ENCODE measurements at regions not wholly inside any gene's neighbourhood (a gene's known extent, or its start where the extent isn't known, plus 50 kb on each side); places are given as distances from the start of the nearest gene placed in this dataset.

DNA sequence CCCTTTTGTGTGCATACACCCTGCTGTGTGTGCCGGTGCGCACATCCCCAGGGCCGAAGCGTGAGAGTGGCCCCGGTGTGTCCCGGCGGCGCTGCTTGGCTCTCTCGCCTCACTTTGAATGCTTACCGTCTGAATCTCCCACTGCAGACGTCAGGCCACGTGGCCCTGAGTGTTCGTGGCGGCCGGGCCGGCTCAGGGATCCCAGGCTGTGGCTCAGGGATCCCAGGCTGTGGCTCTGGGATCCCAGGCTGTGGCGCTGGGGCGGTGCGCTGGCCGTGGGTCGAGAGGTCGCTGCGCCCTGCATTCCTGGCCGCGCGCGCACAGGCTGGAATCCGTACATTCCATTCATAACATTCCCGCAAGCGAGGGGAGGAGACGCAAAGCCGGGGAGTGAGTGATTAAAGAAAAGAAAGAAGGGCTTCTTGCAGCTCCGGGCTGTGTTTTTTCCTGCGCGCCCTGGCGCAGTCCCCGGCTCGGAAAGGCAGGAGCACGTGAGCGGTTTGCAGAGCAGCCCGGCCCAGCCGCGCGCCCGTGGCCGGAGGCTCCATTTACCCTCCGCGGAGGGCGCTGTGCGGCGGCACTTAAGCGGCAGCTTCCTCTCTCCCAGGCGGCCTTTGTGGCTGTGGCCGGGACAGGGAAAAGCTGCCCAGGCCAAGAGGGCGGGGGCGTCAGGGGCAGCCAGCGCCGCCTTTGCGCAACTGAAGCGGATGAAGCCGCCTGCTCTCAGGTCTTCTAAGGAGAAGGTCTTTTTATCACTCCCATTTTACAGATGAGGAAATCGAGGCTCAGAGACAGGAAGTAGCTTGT lies 87.0 kb upstream of the ALDH1L1 start:
- DNase-seq (ENCODE audit: low read depth in 3 of 3, low spot score in 2 of 3) = peak; percentile 63 to 78 (median 70)

DNA sequence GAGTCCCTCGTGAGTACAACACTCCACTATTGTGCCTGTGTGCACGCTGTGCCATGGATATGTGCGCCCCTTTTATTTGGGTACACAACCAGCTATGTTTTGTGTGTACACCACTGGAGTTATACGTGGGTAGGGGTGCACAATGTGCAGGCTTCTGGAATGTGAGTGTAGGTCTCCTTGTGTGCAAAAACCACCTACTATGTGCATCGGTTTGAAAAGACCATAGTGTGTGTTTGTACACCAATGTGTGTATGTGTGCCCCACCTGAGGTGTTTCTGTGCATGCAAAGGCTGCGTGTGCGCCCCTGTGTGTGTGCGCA lies 86.4 kb upstream of the ALDH1L1 start:
- no peak for DNase-seq (ENCODE audit: low read depth in 3 of 3, low spot score in 2 of 3)

DNA sequence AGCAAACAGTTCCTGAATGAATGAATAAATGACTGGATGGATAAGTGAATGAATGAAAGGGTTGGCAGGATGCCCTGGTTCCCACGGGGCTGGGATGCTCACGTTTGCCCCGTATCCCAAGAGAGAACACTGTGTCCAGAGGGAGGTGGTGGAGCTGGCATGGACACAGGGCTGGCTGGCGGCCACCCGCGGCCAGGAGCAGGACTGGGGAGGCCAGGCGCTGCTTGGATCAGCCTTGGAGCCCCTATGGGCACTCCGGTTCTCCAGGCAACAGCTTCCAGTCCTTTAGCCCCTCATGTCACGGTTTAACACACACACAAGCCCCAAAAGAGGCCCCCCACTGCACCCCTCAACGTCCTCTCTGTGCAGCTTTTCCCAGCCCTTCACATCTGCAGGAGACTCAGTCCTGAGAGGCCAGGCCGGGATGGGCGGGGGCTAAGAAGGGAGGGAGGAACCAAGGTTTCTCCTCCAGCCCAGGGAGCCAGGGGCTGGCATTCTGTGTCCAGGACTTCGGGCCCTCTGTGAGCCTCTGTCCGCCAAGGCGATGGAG lies 86.0 kb upstream of the ALDH1L1 start:
- no peak for DNase-seq (ENCODE audit: low read depth in 3 of 3, low spot score in 2 of 3)

DNA sequence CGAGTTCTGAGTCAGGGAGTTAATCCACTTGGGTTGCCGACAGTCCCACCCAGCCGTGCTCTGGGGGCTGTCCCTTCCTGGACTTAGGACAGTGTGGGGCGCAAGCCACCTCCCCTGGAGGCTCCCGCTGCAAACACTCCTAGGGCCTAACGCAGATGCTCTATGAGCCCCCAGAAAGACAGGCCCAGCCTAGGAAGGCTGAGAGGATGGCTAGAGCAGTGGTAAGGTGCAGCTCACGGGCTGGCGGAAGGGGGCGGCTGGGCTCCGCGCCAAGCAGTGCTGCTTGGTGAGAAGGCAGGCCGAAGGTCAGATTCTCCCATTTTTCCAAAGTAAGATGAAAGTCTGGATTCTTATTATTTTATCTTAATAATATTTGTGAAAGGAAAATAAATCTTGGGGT lies 84.6 kb upstream of the ALDH1L1 start:
- no peak for DNase-seq (ENCODE audit: low read depth in 3 of 3, low spot score in 2 of 3)

DNA sequence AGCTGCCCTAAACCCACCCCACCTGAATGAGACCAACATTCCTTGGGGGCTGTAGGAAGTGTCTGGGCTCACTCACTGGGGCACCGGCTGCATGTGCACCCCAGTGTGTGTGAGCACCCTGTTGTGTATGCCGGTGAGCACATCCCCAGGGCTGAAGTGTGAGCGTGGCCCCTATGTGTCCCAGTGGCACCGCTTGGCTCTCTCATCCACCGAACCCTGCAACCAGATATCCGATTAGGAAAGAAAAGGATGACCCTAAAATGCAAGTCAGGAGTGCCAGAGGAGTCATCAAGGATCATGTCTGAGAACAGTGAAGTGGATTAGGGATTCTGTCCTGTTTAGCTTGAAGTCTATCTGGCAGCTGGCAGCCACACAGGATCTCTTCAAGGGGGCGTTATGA lies 84.0 kb upstream of the ALDH1L1 start:
- no peak for DNase-seq (ENCODE audit: low read depth in 3 of 3, low spot score in 2 of 3)

DNA sequence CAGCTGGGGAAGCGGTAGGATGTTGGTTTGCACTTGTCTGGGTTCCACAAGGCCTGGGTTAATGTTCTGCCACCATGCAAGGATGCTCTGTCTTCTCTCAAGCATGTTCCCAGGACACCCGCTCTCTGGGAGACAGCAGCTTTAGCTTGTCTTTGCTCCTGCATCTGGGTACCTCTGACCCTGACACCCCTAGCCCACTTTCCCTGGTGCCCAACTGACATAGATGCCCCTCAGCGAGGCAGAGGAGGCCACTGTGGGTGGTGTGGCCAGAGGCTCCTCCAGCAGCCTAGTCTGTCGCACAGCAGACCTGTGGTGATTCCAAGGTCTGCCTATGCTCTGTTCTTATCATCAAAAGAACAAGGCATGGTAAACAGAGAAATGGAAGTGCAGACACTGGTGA lies 83.6 kb upstream of the ALDH1L1 start:
- DNase-seq (ENCODE audit: low read depth in 3 of 3, low spot score in 2 of 3) = no peak

DNA sequence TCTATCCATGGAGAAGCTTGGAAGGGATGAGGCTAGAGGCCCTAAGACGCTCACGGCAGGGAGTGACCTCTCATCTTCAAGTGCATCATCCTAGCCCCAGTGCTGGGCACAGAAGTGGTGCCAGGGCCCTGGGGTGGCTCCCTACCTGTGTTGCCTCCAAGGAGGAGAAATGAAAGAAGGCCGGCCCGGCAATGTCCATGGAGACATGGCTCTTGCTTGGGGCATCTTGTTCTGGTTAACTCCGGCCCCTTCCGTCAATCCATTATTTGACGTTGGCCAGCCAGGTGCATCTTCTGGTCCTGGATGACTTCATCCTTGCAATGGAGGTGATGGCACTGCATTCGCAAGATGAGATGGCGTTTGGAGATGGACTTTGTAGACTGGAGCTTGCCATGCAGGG lies 83.2 kb upstream of the ALDH1L1 start:
- no peak for DNase-seq (ENCODE audit: low read depth in 3 of 3, low spot score in 2 of 3)

DNA sequence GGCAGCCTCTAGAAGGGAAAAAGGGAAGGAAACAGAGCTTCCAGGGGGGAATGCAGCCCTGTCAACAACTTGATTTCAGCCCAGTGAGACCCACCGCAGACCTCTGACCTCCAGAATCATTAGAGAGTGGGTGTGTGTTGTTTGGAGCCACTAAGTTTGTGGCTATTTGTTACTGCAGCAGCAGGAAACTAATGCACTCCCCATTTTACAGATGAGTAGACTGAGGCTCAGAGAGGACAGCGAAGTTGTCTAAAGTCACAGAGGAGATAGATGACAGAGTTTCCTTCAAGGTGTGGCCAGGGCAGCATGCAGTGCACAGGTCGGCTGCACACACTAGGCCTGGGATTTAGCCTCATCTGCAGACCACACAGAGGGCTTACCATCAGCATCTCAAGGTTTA lies 81.8 kb upstream of the ALDH1L1 start:
- no peak for DNase-seq (ENCODE audit: low read depth in 3 of 3, low spot score in 2 of 3)

DNA sequence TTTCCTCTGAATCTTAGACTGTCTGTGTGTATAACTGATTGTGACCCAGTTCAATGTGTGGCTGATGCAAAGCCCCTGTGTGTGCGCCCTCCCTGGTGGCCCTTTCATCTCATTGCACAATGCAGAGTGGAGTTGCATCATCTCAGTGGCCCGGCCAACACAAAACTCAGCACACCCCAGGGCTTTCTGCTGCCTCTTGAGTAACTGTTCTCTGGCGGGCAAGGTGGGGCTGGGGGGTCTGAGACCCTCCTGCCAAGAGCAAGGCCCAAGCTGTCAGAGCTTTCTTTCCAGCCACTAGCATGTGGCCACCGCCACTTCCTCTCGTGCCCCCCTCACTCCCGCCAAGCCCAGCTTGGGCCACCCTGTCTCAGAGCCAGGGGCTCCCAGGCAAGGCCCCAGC lies 80.7 kb upstream of the ALDH1L1 start:
- DNase-seq (ENCODE audit: low read depth in 3 of 3, low spot score in 2 of 3) = no peak

DNA sequence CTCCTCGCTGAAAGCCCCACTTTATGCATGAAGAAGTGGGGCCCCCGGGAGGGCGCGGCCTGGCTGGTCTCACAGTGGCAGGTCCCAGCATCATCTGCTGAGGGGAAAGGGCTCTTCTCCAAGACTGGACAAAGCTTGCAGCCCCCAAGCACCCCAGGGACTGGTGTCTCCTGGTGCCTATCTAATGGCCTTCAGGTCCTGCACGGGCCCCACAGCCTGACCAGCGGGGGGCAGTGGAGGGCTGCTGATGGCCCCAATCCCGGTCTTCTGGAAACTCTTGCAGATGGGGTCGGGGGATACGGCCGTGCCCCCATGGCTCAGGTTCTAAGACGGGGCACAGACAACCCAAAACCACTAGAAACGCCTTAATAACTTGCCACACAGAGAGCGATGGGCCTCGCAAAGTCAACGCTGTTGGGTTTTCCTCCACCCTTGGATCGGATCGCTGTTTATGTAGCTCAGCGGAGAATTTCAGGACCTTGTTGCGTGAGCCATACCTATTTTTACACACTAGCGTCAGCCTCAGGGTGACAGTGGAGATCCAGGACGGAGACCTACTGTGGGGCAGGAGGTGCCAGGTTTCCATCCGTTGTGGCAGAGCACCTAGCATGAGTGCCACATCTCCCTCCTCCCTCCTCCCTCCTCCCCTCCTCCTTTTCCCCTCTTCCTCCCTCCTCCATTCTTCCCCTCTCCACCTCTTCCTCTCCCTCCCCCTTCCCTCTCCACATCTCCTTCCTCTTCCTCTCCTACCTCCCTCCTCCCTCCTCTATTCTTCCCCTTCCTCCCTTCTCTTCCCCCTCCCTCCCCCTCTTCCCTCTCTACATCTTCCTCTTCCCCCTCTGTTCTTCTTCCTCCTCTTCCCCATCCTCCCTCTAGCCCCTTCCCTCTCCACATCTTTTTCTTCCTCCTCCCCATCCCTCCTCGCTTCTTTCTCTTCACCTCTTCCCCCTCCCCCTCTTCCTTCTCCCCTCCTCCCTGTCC lies 79.3 kb upstream of the ALDH1L1 start:
- no peak for DNase-seq (ENCODE audit: low read depth in 3 of 3, low spot score in 2 of 3)

DNA sequence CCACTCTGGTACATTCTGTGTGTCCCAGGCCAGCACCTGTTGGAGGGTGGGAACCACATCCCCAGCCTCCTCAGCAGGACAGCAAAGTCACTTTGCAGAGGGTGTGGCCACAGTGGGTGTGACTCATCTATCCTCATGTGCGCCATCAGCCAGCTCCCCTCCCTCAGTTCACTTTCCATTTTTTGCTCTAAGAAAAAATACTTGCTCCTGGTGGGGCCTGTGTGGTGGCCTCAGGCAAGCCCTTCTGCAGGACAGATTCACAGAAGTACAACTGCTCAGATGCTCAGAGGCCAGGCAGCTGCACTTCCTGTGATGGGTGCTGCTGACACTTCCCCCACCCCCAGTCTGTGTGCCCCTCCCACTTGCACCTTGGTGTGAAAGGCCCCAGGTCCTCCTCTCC lies 78.3 kb upstream of the ALDH1L1 start:
- no peak for DNase-seq (ENCODE audit: low read depth in 3 of 3, low spot score in 2 of 3)

DNA sequence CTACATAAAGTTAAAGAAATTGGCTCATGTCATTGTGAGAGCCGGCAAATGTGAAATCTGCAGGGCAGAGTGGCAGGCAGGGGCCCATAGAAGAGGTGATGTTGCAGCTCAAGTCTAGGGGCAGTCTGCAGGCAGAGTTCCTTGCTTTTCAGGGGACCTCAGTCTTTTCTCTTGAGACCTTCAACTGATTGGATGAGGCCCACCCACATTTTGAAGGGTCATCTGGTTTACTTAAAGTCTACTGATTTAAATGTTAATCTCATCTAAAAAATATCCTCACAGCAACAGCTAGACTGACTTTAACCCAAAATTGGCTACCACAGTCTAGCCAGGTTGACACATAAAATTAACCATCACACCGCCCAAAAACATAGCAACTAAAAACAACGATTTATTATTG lies 77.6 kb upstream of the ALDH1L1 start:
- DNase-seq (ENCODE audit: low read depth in 3 of 3, low spot score in 2 of 3) = no peak

DNA sequence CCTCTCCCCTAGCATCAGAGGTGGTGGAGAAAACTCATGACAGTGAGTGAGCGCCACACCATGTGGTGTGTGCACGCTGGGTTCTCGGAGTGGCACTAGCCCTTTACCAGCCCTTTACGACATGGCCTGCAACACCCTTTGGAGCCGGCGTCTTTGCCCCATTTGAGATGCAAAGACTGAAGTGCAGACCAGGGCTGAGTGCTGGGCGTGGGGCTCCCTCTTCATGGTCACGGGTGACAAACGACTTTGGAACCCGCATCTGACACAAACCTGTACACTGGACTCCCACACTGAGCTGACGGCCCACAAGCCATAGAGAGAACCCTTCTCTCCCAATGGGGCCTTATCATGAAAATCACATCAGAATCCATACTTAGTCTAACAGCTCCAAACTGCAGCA lies 76.8 kb upstream of the ALDH1L1 start:
- no peak for DNase-seq (ENCODE audit: low read depth in 3 of 3, low spot score in 2 of 3)

DNA sequence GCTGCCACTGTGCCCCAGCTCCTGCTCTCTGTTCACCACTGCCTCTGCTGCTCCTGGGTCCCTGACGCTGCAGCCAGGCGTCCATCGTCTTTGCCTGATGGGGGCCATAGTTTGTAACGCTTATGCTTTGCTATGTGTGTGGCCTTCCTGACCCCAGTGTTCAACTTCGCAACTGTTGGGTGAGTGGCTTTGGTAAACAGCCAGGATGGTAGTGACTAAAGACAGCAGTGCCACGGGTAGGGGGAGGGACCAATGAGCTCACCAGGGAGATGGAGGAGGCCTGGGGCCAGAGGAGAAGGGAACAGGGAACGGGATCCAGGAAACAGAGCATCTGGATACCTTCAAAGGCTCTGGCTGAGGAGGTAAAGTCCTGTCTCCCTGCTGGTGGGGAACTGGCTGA lies 75.9 kb upstream of the ALDH1L1 start:
- no peak for DNase-seq (ENCODE audit: low read depth in 3 of 3, low spot score in 2 of 3)

DNA sequence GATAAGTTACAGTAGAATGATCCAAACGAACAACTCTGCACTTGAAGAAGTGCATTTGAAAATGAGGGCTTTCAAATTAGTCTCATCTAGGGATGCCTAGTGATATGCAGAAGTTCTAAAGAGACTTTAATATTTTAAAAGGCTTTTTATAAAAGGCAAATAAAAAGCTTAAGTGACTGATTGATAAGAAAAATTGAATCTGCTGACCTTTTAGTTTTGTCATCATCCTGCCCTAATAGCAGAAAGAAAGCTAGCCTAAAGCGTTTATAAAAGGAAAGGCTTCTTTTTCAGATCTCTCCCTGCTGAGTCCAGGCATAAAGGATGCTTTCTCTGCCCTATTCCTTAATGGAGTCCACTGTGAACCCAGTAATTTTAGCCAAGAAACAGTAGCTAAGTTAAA lies 72.7 kb upstream of the ALDH1L1 start:
- DNase-seq (ENCODE audit: low read depth in 3 of 3, low spot score in 2 of 3) = no peak

DNA sequence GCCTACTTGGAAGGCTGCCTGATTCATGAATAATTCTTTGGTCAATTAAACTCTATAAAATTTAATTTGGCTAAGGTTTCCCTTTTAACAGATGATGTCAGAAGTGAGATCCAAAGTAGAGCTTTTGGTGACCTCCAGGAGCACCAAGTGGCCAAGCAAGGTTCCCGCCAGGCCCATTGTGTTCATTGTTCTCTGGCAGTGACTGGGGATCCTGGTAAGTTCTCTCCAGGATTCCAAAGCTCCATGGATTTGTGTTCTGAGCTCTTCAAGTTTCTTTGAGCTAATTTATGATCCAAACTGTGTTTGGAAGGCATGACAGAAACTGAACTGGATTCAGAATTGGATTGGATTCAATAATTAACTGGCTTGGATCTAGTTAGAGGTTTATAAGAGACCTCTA lies 72.0 kb upstream of the ALDH1L1 start:
- DNase-seq (ENCODE audit: low read depth in 3 of 3, low spot score in 2 of 3) = no peak

DNA sequence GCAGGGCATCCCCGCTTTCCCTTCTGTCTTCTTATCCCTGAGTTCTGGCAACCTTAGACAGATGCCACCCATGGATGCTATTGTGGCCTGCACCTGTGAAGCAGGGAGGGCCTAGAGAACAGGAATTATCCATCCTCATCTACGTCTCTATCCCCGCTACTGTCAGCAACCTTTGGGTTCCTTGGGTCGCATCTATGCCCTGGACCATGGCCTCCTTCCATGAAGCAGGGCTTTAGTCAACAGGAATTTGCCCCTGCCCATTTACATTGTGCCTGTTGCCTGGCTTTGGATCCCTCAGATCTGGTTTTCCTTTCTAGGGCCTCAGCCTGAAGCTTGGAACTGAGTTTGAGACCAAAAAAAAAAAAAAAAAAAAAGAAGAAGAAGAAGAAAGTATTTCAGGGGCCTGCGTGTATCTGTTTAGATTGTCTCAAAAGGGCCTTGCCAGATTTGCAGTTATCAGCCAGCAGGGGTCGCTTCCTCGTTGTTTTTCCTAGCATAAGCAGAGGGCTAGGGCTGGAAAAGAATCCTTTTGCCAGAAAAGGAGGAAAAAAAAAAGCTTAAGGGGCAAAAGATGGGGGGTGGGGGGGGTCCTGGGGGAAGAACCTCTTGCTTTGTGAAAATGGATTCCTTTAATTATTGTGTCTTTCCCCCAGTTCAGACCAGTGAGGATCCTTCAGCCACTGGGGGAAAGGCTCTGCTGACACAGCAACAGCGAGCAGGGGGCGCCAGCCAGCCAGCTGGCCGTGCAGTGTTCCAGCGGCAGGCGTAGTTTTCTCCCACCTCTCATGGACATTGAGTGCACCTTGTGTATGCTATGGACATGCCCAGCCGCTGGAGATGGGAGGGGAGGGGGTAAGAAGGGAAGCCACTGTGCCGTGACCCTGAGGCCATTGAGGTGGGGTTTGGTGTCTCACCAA lies 65.7 kb upstream of the ALDH1L1 start:
- no peak for DNase-seq (ENCODE audit: low read depth in 3 of 3, low spot score in 2 of 3)

Data from right renal cortex interstitium (tissue), 3 donors.